ENCODE measurements at regions not wholly inside any gene's neighbourhood (a gene's known extent, or its start where the extent isn't known, plus 50 kb on each side); places are given as distances from the start of the nearest gene placed in this dataset.

DNA sequence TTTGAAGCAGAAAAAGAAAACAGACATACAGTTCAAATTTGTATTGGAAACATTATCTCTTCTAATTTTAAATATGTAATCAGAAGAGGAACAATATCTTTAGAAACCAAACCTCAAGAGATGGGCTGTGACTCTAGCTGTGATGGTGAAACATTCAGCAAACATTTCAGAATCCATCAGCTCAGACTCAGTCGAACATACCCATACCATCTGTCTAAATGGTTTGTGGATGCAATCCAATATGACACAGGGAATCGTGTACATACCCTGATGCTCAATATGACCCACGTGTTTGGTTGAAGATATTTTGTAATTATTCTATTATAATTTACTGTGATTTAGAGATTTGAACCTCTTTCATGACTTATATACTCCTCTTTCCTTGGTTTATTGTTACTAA lies 665.2 kb upstream of the CDH8 start:
- TF ChIP-seq EZH2 (IDR thresholded peaks at IDR 0.05) (no peak), FOXP2 (optimal IDR thresholded peaks at IDR 0.05; ENCODE audit: control extremely low read depth, extremely low read length, insufficient read depth) (no peak), POLR2AphosphoS5 (IDR thresholded peaks at IDR 0.05; ENCODE audit: borderline replicate concordance, low read depth, low read length) (no peak)
- no peak for DNase-seq (ENCODE audit: low read depth, low spot score)
- no peak overlapping the region for H3K27ac ChIP-seq
- no peak overlapping the region for H3K9ac ChIP-seq (ENCODE audit: insufficient read length)
- H3K4me3 ChIP-seq: no peak overlapping the region
- H3K9me3 ChIP-seq (ENCODE audit: low read depth, low read length): no peaks in the 10 kb centered on the region
- no peaks in the 10 kb centered on the region for H3K36me3 ChIP-seq (ENCODE audit: insufficient read depth, low read length)

DNA sequence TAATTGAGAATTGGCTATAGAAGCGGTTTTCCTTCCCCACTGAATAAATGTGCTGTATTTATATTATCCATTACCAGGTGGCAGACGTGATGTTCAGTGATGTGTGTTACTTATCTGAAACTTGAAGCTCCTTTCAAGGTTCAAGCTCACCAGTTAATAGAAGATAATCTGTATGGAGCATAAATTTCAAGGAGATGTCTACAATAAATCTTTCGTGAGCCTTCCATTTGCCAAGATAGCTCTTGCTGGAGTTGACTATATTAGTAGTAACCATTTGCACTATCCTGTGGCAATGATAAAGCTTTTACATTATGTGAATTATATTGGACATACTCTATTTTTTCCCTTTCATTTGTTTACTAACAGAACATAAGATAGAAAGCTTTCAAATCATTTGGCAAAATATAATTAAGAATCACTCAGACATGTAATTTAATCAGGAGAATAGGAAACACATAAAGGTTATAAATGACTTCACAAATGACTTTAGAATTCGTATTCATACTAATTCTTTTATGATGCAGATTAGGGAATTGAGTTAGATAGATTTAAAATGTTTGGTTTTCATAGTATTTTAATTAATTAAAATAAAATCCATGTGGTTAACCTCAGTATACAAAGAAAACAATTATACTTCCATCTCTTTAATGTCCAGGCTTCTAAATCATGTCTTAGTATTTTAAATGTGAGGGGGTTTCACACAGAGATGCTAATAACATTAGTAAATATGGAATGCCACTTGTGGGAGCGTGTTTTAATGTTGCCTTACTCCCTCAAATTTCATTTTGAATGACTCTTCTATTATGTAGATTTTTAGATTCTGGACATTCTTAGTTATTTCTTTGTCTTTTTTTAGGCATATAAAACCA lies 664.4 kb upstream of the CDH8 start:
- no peak for TF ChIP-seq FOXP2 (optimal IDR thresholded peaks at IDR 0.05; ENCODE audit: control extremely low read depth, extremely low read length, insufficient read depth)
- no peak for TF ChIP-seq POLR2AphosphoS5 (IDR thresholded peaks at IDR 0.05; ENCODE audit: borderline replicate concordance, low read depth, low read length)
- TF ChIP-seq EZH2 (IDR thresholded peaks at IDR 0.05): no peak

DNA sequence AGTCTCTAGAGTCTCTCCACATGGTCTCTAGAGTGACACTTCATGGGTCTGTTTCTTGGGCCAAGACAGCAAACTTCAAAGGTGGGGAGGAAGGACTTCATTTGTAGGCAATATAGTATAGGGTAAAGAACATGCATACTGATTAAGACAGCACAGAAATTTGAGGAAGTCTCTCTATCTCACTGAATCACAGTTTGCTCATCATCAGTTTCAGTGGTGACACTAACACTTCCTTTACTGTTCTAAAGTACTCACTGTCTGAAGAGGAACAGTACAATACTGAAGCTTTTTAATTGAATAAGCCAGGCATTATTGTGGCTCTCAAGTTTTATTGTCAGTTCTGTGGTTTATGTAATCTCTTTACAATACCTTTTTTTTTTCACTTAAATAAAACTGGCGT lies 656.4 kb upstream of the CDH8 start:
- Histone ChIP-seq H3K36me3 (ENCODE audit: insufficient read depth, low read length) (no peaks in the 10 kb centered on the region), H3K9ac (ENCODE audit: insufficient read length) (no peak overlapping the region), H3K27ac (no peak overlapping the region), H3K9me3 (ENCODE audit: low read depth, low read length) (no peaks in the 10 kb centered on the region), H3K4me3 (no peak overlapping the region)
- no peak for DNase-seq (ENCODE audit: low read depth, low spot score)
- TF ChIP-seq EZH2 (IDR thresholded peaks at IDR 0.05) (no peak), FOXP2 (optimal IDR thresholded peaks at IDR 0.05; ENCODE audit: control extremely low read depth, extremely low read length, insufficient read depth) (no peak), POLR2AphosphoS5 (IDR thresholded peaks at IDR 0.05; ENCODE audit: borderline replicate concordance, low read depth, low read length) (no peak)

More for the DNA sequence above, 664.4 kb upstream of the CDH8 start:
- Histone ChIP-seq H3K9ac (ENCODE audit: insufficient read length) (no peak overlapping the region), H3K27ac (no peak overlapping the region), H3K4me3 (no peak overlapping the region), H3K36me3 (ENCODE audit: insufficient read depth, low read length) (no peaks in the 10 kb centered on the region), H3K9me3 (ENCODE audit: low read depth, low read length) (no peaks in the 10 kb centered on the region)
- no peak for DNase-seq (ENCODE audit: low read depth, low spot score)

DNA sequence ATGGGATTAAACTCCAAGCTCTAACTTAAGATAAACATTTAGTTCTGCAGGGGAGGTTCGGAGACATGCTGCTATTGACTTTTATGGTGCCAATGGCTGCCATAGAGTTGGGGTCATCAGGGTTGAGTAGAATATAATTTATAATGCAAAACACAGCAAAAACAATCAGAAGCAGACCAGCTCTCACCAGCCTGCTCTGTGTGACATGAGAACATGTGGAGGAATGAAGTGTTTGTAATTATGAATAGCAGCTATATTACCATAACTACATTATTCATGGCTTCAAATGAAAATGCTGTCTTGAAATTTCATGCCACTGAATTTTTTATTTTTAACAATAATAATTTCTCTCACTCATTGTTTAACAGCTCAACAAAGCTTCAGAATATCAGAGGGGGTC lies 645.6 kb upstream of the CDH8 start:
- no peak for DNase-seq (ENCODE audit: low read depth, low spot score)
- Histone ChIP-seq H3K9me3 (ENCODE audit: low read depth, low read length) (no peaks in the 10 kb centered on the region), H3K27ac (no peak overlapping the region), H3K9ac (ENCODE audit: insufficient read length) (no peak overlapping the region), H3K4me3 (no peak overlapping the region), H3K36me3 (ENCODE audit: insufficient read depth, low read length) (no peaks in the 10 kb centered on the region)
- TF ChIP-seq FOXP2 (optimal IDR thresholded peaks at IDR 0.05; ENCODE audit: control extremely low read depth, extremely low read length, insufficient read depth) (no peak), EZH2 (IDR thresholded peaks at IDR 0.05) (no peak), POLR2AphosphoS5 (IDR thresholded peaks at IDR 0.05; ENCODE audit: borderline replicate concordance, low read depth, low read length) (no peak)

DNA sequence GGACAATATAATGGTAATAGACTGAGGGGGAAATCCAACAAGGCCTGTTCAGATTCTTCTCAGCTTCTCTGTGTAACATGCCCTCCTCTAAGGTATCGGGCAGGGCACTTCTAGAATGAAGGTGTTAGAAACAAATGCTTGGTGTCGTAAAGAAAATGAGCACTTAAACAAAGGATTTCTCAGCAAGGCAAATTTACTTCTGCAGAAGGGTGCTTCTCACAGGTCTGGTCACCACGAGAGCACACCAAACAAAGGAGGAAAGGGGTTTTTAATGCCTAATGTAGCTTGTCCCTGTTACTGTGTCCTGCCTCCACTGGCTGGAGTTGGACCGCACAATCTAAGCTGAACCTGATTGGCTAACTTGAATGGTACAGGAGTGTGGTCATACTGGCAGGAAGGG lies 642.6 kb upstream of the CDH8 start:
- Histone ChIP-seq H3K27ac (no peak overlapping the region), H3K36me3 (ENCODE audit: insufficient read depth, low read length) (no peaks in the 10 kb centered on the region), H3K9me3 (ENCODE audit: low read depth, low read length) (no peaks in the 10 kb centered on the region), H3K9ac (ENCODE audit: insufficient read length) (no peak overlapping the region), H3K4me3 (no peak overlapping the region)
- no peak for DNase-seq (ENCODE audit: low read depth, low spot score)
- TF ChIP-seq EZH2 (IDR thresholded peaks at IDR 0.05) (no peak), POLR2AphosphoS5 (IDR thresholded peaks at IDR 0.05; ENCODE audit: borderline replicate concordance, low read depth, low read length) (no peak)

DNA sequence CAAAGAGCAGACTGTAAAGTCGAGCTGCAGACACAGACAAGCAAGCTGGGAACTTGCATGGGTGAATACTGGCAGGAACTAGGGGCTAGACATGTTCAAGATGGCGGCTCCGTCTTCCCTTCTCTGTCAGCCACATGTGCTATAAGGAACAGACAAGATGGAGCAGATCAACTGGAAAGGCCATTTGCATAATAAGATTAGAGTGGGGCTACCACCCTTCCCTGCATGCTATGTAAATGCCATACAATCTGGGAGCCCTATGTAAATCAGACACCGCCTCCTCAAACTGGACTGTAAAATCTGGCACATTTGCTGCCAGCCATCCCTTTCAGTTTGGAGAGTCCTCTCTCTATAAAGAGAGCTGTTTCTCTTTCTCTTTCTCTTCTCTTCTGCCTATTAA lies 640.1 kb upstream of the CDH8 start:
- Histone ChIP-seq H3K4me3 (no peak overlapping the region), H3K9me3 (ENCODE audit: low read depth, low read length) (no peaks in the 10 kb centered on the region), H3K36me3 (ENCODE audit: insufficient read depth, low read length) (no peaks in the 10 kb centered on the region), H3K27ac (no peak overlapping the region), H3K9ac (ENCODE audit: insufficient read length) (no peak overlapping the region)
- DNase-seq (ENCODE audit: low read depth, low spot score): no peak
- TF ChIP-seq EZH2 (IDR thresholded peaks at IDR 0.05) (no peak), POLR2AphosphoS5 (IDR thresholded peaks at IDR 0.05; ENCODE audit: borderline replicate concordance, low read depth, low read length) (no peak), FOXP2 (optimal IDR thresholded peaks at IDR 0.05; ENCODE audit: control extremely low read depth, extremely low read length, insufficient read depth) (no peak)

DNA sequence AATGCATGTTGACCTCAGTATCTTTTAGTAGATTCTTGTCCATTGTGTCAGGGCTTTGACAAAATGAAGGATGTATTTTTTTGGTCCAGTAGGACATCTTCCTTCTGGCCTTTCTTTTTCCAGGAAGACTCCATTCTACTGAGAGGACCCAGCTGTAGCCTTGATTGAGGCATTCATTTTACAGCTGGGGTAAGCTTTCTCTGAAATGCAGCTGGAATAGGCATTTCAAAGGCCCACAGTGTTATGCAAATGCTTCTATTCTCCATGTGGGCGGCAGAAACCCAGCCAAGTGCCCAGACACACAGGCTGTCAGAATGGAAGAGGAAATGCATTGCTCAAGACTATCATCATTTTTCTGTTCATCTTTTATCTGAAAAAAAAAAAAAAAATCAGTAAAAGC lies 629.0 kb upstream of the CDH8 start:
- DNase-seq (ENCODE audit: low read depth, low spot score): no peak
- TF ChIP-seq EZH2 (IDR thresholded peaks at IDR 0.05) (no peak), FOXP2 (optimal IDR thresholded peaks at IDR 0.05; ENCODE audit: control extremely low read depth, extremely low read length, insufficient read depth) (no peak), POLR2AphosphoS5 (IDR thresholded peaks at IDR 0.05; ENCODE audit: borderline replicate concordance, low read depth, low read length) (no peak)
- H3K36me3 ChIP-seq (ENCODE audit: insufficient read depth, low read length): no peaks in the 10 kb centered on the region
- H3K27ac ChIP-seq: no peak overlapping the region
- H3K9me3 ChIP-seq (ENCODE audit: low read depth, low read length): no peaks in the 10 kb centered on the region
- no peak overlapping the region for H3K9ac ChIP-seq (ENCODE audit: insufficient read length)
- no peak overlapping the region for H3K4me3 ChIP-seq

DNA sequence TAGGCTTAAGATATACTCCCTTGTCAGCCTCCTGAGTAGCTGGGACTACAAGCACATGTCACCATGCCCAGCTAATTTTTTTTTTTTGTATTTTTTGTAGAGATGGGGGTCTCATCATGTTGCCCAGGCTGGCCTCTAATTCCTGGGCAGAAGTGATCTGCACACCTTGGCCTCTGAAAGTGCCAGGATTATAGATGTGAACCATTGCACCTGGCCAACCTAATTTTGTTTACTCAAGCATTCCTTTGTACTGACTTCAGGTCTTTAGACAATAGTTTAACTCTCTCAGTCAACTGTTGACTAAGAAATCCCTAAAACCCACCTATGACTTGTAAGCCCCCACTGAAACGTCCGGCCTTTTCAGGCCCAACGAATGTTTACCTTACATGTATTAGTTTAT lies 628.3 kb upstream of the CDH8 start:
- no peak for DNase-seq (ENCODE audit: low read depth, low spot score)
- H3K9me3 ChIP-seq (ENCODE audit: low read depth, low read length): no peaks in the 10 kb centered on the region

DNA sequence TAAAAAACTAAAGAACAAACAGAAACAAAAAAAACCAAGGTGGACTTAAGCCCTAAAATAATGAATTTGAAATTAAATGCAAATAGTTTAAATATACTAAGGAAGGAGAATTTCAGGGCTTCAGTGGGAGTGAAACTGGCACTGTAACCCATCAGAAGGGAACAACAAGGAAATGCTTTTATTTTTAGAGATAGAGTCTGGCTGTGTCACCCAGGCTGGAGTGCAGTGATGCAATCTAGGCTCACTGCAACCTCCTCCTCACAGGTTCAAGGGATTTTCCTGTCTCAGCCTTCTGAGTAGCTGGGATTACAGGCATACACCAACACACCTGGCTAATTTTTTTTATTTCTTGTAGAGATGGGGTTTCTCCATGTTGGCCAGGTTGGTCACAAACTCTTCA lies 625.2 kb upstream of the CDH8 start:
- TF ChIP-seq EZH2 (IDR thresholded peaks at IDR 0.05) (no peak), FOXP2 (optimal IDR thresholded peaks at IDR 0.05; ENCODE audit: control extremely low read depth, extremely low read length, insufficient read depth) (no peak), POLR2AphosphoS5 (IDR thresholded peaks at IDR 0.05; ENCODE audit: borderline replicate concordance, low read depth, low read length) (no peak)

More for the DNA sequence above, 628.3 kb upstream of the CDH8 start:
- Histone ChIP-seq H3K36me3 (ENCODE audit: insufficient read depth, low read length) (no peaks in the 10 kb centered on the region), H3K27ac (no peak overlapping the region), H3K4me3 (no peak overlapping the region), H3K9ac (ENCODE audit: insufficient read length) (no peak overlapping the region)
- TF ChIP-seq POLR2AphosphoS5 (IDR thresholded peaks at IDR 0.05; ENCODE audit: borderline replicate concordance, low read depth, low read length) (no peak), FOXP2 (optimal IDR thresholded peaks at IDR 0.05; ENCODE audit: control extremely low read depth, extremely low read length, insufficient read depth) (no peak), EZH2 (IDR thresholded peaks at IDR 0.05) (no peak)

More for the DNA sequence above, 625.2 kb upstream of the CDH8 start:
- Histone ChIP-seq H3K36me3 (ENCODE audit: insufficient read depth, low read length) (no peaks in the 10 kb centered on the region), H3K9ac (ENCODE audit: insufficient read length) (no peak overlapping the region), H3K27ac (no peak overlapping the region), H3K4me3 (no peak overlapping the region), H3K9me3 (ENCODE audit: low read depth, low read length) (no peaks in the 10 kb centered on the region)
- no peak for DNase-seq (ENCODE audit: low read depth, low spot score)

All from SK-N-MC (cell line).